Activated CD4-positive, alpha-beta T cell treated with anti-CD3 and anti-CD28 coated beads, Interleukin-2, amount 10 ng/mL, durations not matched to agents 24 days and 14 days (primary cell): ENCODE measurements at regions not wholly inside any gene's neighbourhood (a gene's known extent, or its start where the extent isn't known, plus 50 kb on each side); places are given as distances from the start of the nearest gene placed in this dataset.

Source experiments
- DNase-seq: peaks from one replicate; pipeline ENCODE4 v3.0.0; 2022
- H3K27ac Mint-ChIP-seq: one replicate; pipeline ENCODE4 v1.8.0; 2022; ENCODE audit warnings: mild to moderate bottlenecking, mixed read lengths
- H3K27me3 Mint-ChIP-seq: one replicate; pipeline ENCODE4 v1.8.0; 2022; ENCODE audit warnings: mixed read lengths
- H3K36me3 Mint-ChIP-seq: one replicate; pipeline ENCODE4 v1.8.0; 2022; ENCODE audit warnings: low read depth, mild to moderate bottlenecking, mixed read lengths
- H3K4me1 Mint-ChIP-seq: one replicate; pipeline ENCODE4 v1.8.0; 2021; ENCODE audit warnings: mixed read lengths
- H3K4me3 Mint-ChIP-seq: one replicate; pipeline ENCODE4 v1.8.0; 2022; ENCODE audit warnings: mild to moderate bottlenecking, moderate library complexity, mixed read lengths
- H3K9me3 Mint-ChIP-seq: one replicate; pipeline ENCODE4 v1.8.0; 2021; ENCODE audit warnings: mixed read lengths
- intact Hi-C: fragments of 100-400 bp; cut with micrococcal nuclease; formaldehyde crosslinking; loops from one replicate; pipeline ENCODE4 v1.15.1; 2023

DNA sequence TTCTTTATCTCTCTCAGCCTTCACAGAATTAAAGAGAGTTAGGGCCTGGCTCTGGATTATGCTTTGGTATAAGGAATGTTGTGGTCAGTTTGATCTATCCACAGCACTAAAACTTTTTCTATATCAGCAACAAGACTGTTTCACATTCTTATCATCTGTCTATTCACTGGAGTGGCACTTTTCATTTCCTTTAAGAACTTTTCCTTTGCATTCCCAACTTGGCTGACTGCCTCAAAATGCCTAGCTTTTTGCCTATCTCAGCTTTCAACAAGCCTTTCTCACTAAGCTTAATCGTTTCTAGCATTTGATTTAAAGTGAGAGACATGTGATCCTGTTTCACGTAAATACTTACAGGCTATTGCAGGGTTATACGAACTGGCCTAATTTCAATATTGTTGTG, 471.8 kb downstream of the GBE1 start:
- Mint-ChIP-seq H3K9me3 (no peaks in the 10 kb centered on the region), H3K4me1 (no peaks in the 10 kb centered on the region), H3K27me3 (no peaks in the 10 kb centered on the region), H3K36me3 (no peaks in the 10 kb centered on the region), H3K4me3 (no peak overlapping the region), H3K27ac (no peak overlapping the region)
- no peak for DNase-seq
- intact Hi-C loops, result no loop called here

- no peak for DNase-seq
- no peaks in the 10 kb centered on the region for H3K36me3 Mint-ChIP-seq
- intact Hi-C loops, result no loop called here
- H3K9me3 Mint-ChIP-seq, result no peaks in the 10 kb centered on the region
- no peak overlapping the region for H3K27ac Mint-ChIP-seq
- H3K4me3 Mint-ChIP-seq, result no peak overlapping the region
- no peaks in the 10 kb centered on the region for H3K4me1 Mint-ChIP-seq
- H3K27me3 Mint-ChIP-seq, result no peaks in the 10 kb centered on the region
These were observed 481.7 kb downstream of the GBE1 start for GRCh38 chr3:81279481-81280379.

GRCh38 chr3:81277853-81278252, 483.6 kb downstream of the GBE1 start:
- no peaks in the 10 kb centered on the region for H3K4me1 Mint-ChIP-seq
- H3K9me3 Mint-ChIP-seq, result no peaks in the 10 kb centered on the region
- no peaks in the 10 kb centered on the region for H3K36me3 Mint-ChIP-seq
- no peak overlapping the region for H3K27ac Mint-ChIP-seq
- DNase-seq, result no peak
- no peaks in the 10 kb centered on the region for H3K27me3 Mint-ChIP-seq
- intact Hi-C loops, result no loop called here
- no peak overlapping the region for H3K4me3 Mint-ChIP-seq

DNA sequence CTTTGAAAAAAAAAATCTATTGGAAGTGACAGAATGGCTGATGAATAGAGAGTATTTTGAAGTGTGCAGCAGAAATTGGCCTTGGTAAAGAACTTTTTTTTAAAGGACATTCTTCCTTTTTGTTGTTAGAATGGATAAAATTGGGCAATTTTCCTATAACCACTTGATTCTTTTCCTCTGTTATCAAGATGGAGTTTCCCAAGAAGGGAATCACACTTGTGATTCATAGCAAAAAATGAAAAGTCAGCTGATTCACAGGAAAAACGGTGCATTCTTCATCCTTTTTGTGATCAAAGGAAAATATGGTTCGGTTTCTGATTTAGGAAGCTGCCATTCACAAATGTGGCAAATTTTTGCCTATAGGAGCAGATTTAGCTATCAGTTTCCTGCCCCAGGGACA, 486.8 kb downstream of the GBE1 start:
- Mint-ChIP-seq H3K4me1 (no peaks in the 10 kb centered on the region), H3K4me3 (no peak overlapping the region), H3K27me3 (no peaks in the 10 kb centered on the region), H3K36me3 (no peaks in the 10 kb centered on the region), H3K27ac (no peak overlapping the region), H3K9me3 (no peaks in the 10 kb centered on the region)
- no peak for DNase-seq
- intact Hi-C loops, result no loop called here

DNA sequence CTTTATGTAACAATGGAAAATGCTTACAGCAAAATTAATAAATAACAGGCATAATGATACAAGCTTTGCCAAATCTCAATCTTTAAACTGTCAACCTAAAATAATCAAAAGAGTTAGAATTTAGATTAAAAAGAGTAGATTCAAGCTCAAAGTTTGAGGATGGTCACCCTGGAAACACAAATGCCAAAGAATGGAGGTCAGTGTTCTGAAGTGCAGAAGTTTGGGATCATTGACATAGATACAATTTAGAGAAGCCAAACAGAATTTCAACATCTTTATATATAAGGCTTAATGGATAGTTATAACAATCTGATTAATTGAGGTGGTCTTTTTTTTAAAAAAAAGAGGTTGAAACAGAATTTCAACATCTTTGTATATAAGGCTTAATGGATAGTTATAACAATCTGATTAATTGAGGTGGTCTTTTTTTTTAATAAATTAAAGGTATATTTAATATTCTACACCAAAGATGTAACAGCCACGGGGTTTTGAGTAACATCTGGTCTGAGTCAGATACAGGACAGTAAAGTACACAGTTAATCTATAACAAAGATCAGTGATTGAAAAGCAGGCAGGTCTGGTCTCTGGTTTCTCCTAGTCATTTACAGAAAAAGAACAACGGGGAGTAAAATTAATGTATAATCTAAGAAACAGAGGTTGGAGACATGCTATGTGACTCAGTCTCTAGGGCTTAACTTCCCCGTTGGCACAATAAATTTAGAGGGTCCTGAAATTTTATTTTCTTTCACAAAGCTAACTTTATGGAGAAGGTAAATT, 490.7 kb downstream of the GBE1 start:
- Mint-ChIP-seq H3K27me3 (no peaks in the 10 kb centered on the region), H3K4me3 (no peak overlapping the region)

DNA sequence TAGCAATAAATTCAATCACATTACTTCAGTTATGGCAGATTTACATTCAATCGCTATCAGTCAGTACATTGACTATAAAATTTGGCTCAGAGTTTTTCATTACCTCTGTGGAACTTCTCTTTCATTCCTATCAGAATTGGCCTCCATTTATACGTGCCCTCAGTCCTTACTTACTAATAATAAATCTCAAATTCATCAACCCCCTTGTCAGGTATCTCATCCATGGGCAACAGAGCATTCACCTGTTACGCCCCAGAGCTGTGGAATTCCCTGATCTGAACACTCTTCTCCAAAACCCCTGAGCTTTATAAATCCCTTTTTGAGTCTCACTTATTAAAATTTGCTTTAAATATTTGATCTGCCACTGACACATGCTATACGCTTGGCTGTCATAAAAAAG, 492.9 kb downstream of the GBE1 start:
- Mint-ChIP-seq H3K4me1 (no peaks in the 10 kb centered on the region), H3K27me3 (no peaks in the 10 kb centered on the region), H3K4me3 (no peak overlapping the region), H3K9me3 (no peaks in the 10 kb centered on the region), H3K27ac (no peak overlapping the region), H3K36me3 (no peaks in the 10 kb centered on the region)
- intact Hi-C loops, result no loop called here
- no peak for DNase-seq

More for the DNA sequence above, 490.7 kb downstream of the GBE1 start:
- Mint-ChIP-seq H3K27ac (no peak overlapping the region), H3K4me1 (no peaks in the 10 kb centered on the region), H3K9me3 (no peaks in the 10 kb centered on the region), H3K36me3 (no peaks in the 10 kb centered on the region)
- intact Hi-C loops, result no loop called here
- no peak for DNase-seq

DNA sequence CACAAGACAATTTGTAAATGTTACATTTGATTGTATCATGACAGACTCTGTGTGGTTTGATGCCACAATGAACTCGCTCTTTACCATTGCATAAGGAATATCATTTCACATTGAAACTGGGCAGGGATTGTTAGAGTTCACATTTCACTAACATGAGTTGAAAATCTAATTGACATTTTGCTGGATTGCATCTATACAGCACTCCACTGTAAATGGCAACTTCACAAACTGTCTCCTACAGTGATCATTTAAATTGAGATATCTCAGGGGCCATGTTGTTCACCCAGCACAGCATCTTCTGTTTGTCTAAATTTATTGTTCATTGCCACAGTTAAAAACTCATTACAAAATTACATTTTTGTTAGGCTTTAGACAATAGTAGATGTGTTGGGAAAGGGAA, 499.4 kb downstream of the GBE1 start:
- no peaks in the 10 kb centered on the region for H3K36me3 Mint-ChIP-seq
- H3K9me3 Mint-ChIP-seq, result no peaks in the 10 kb centered on the region
- H3K27ac Mint-ChIP-seq, result no peak overlapping the region
- intact Hi-C loops, result no loop called here
- no peak for DNase-seq
- H3K27me3 Mint-ChIP-seq, result no peaks in the 10 kb centered on the region
- no peaks in the 10 kb centered on the region for H3K4me1 Mint-ChIP-seq
- no peak overlapping the region for H3K4me3 Mint-ChIP-seq

DNA sequence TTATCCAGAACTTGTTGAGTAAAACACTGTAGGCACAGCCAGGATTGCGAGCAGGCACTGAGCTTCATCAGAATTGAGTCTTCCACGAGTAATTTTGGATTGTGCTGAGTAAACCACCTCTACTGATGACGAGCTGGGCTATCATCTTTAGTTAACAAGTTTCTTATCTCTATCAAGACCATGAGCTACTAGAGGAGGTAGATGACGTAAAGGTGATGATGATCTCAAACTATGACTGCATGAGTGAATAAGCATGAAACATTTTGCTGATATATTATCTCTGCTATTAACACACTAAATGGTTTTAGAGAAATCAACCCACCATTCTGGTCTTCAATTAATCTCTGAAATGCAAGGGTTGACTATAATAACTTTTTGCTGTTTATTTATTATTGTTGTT, 506.0 kb downstream of the GBE1 start:
- Mint-ChIP-seq H3K4me3 (no peak overlapping the region), H3K9me3 (no peaks in the 10 kb centered on the region), H3K27ac (no peak overlapping the region), H3K27me3 (no peaks in the 10 kb centered on the region), H3K4me1 (no peaks in the 10 kb centered on the region), H3K36me3 (no peaks in the 10 kb centered on the region)
- intact Hi-C loops, result no loop called here
- DNase-seq, result no peak

DNA sequence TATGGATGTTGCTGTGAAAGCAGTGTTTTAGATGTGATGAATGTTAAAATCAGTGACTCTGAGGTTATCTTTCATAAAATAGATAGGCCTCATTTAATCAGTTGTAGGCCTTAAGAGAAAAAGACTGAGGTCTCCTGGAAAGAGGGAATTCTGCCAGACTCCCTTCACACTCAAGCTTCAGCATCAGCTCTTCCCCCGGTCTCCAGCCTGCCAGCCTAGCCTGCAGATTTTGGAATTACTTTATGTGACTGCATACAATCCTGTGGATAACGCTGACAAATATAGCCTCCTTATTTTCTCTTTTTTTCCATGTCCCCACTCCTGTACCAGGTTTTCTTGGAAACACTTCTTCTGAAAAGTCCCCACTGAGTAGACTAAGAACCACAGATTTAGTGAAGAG, 510.3 kb downstream of the GBE1 start:
- Mint-ChIP-seq H3K36me3 (no peaks in the 10 kb centered on the region), H3K9me3 (no peaks in the 10 kb centered on the region)

DNA sequence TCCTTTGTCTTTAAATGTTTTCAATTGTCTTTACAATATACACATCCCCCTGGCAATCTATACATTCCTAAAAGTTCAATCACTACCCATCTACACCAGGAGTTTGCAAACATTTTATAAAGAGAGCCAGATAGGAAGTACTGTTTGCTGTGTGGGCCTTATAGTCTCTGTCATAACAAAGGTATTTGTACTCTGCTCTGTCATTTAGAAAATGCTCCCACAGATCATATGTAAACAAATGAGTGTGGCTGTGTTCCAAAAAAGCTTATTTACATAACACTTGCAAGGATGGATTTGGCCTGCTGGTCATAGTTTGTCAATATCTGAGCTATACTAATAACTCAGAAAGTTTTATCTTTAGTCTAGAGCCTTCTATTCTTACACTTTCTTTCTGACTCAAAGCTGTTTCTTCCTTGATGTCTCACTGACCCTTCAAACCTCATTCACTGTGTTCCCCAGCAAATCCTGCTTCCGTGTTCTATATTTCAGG, 511.9 kb downstream of the GBE1 start:
- H3K27ac Mint-ChIP-seq, result no peak overlapping the region

More for the DNA sequence above, 510.3 kb downstream of the GBE1 start:
- Mint-ChIP-seq H3K4me3 (no peak overlapping the region), H3K27me3 (no peaks in the 10 kb centered on the region), H3K4me1 (no peaks in the 10 kb centered on the region), H3K27ac (no peak overlapping the region)
- DNase-seq, result no peak
- intact Hi-C loops, result no loop called here

GRCh38 chr3:81245501-81245900, 515.9 kb downstream of the GBE1 start:
- no peak overlapping the region for H3K27ac Mint-ChIP-seq
- H3K4me3 Mint-ChIP-seq, result no peak overlapping the region
- H3K36me3 Mint-ChIP-seq, result no peaks in the 10 kb centered on the region
- no peak for DNase-seq
- H3K4me1 Mint-ChIP-seq, result no peaks in the 10 kb centered on the region
- no peaks in the 10 kb centered on the region for H3K9me3 Mint-ChIP-seq
- H3K27me3 Mint-ChIP-seq, result no peaks in the 10 kb centered on the region
- intact Hi-C loops, result no loop called here

More for the DNA sequence above, 511.9 kb downstream of the GBE1 start:
- Mint-ChIP-seq H3K4me1 (no peaks in the 10 kb centered on the region), H3K36me3 (no peaks in the 10 kb centered on the region), H3K9me3 (no peaks in the 10 kb centered on the region), H3K27me3 (no peaks in the 10 kb centered on the region), H3K4me3 (no peak overlapping the region)
- intact Hi-C loops, result no loop called here
- DNase-seq, result no peak

DNA sequence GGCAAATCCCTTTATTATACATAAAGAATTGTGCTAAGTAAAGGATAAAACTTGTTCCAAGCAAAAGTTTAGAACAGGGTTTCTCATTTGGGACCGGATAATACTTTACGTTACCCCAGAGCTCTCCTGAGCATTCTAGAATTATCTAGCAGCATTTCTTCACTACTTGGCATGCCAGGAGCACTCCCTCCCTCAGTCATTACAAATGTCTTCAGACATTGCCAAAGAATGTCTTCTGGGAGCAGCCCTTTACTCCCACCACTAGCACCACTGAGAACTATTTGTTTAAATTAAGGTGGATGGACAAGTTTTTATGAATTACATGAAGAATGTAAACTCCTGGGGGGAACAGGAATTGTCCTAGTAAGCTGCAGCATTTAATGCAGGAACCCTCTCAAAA, 516.4 kb downstream of the GBE1 start:
- H3K36me3 Mint-ChIP-seq, result no peaks in the 10 kb centered on the region
- DNase-seq, result no peak
- no peaks in the 10 kb centered on the region for H3K4me1 Mint-ChIP-seq
- no peaks in the 10 kb centered on the region for H3K27me3 Mint-ChIP-seq
- H3K4me3 Mint-ChIP-seq, result no peak overlapping the region
- no peaks in the 10 kb centered on the region for H3K9me3 Mint-ChIP-seq
- intact Hi-C loops, result no loop called here
- no peak overlapping the region for H3K27ac Mint-ChIP-seq

DNA sequence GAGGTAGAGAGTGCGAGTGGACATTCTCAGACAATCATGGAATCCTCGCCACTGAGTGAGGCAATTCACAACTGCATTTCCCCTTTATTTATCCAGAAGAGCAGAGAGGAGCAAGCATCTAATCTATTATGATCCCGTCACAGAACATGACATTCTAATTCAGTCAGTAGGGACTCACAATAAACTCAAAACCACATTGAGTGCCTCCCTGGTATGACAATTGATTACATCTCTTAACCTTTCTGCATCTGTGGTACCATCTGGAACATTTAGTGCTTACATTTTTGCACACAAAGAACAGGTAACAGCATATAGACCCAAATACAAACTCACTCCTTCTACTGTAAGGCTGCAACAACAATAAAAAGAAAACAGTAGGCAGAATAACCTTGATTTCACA, 517.2 kb downstream of the GBE1 start:
- H3K4me3 Mint-ChIP-seq, result no peak overlapping the region
- no peaks in the 10 kb centered on the region for H3K36me3 Mint-ChIP-seq
- intact Hi-C loops, result loop anchor here (5.0 kb wide), 1 partner anchor 1722 kb away; no protein-coding TSS in a partner anchor
- no peak for DNase-seq
- no peaks in the 10 kb centered on the region for H3K27me3 Mint-ChIP-seq
- H3K9me3 Mint-ChIP-seq, result no peaks in the 10 kb centered on the region
- no peaks in the 10 kb centered on the region for H3K4me1 Mint-ChIP-seq
- H3K27ac Mint-ChIP-seq, result no peak overlapping the region

DNA sequence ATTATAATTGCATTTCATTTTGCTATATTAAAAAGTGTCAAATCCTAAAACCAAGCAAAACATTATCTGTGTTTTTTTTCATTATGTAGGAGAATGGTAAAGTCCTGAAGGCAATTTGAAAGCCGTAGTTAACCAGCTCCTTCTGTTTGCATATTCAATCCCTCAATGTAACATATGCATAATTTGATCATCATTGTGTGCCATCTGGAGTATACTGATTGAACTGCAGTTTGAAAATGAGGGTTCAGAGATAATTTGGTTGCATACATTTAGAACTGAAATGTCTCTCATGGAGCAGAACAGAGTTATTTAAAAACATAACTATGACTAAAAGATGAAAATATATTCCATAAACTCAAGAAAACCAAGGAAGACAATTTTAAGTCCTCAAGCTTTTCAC, 518.6 kb downstream of the GBE1 start:
- no peaks in the 10 kb centered on the region for H3K36me3 Mint-ChIP-seq
- no peaks in the 10 kb centered on the region for H3K27me3 Mint-ChIP-seq
- no peak for DNase-seq
- intact Hi-C loops, result loop anchor here (5.0 kb wide), 1 partner anchor 1721 kb away; no protein-coding TSS in a partner anchor
- no peak overlapping the region for H3K27ac Mint-ChIP-seq
- H3K9me3 Mint-ChIP-seq, result no peaks in the 10 kb centered on the region
- no peaks in the 10 kb centered on the region for H3K4me1 Mint-ChIP-seq
- H3K4me3 Mint-ChIP-seq, result no peak overlapping the region
